IMR-90 (cell line): ENCODE measurements at regions not wholly inside any gene's neighbourhood (a gene's known extent, or its start where the extent isn't known, plus 50 kb on each side); places are given as distances from the start of the nearest gene placed in this dataset.

Source experiments
- CTCF ChIP-seq: conservative IDR thresholded peaks from 2 replicates; pipeline ENCODE4 v1.5.1; 2012; ENCODE audit warnings: mild to moderate bottlenecking, low read depth, low read length, improper control_type of control experiment
- POLR2A ChIP-seq: IDR thresholded peaks from 2 replicates; pipeline ENCODE4 v1.6.1; 2012; ENCODE audit warnings: mild to moderate bottlenecking, low read depth, low read length
- SMC3 ChIP-seq: fragments of 150-350 bp; IDR thresholded peaks from 2 replicates; pipeline ENCODE4 v1.6.1; 2016; ENCODE audit warnings: low read depth, mild to moderate bottlenecking, antibody characterized with exemption, low read length, moderate library complexity

DNA sequence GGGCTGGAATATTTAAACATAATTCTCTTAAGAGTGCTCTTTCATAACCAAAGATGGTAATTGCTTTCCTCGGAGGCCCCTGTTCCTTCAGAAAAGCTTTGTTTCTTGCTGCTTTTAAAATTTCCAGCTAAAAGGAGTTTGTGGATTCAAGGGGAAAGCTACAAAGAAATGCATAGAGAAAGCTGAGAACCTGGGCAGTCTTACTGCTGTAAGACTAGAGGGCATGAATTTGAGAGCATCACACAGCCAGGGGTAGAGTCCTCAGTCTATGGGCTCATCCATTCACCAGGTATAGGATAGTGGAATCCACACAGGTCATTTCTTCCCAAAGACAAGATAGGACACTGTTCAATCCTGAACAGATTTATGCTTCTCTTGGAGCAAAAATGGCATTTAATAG is 186.3 kb upstream of the PLD5 start:
- TF ChIP-seq CTCF (no peak), POLR2A (no peak), SMC3 (no peak)
